ENCODE measurements at regions not wholly inside any gene's neighbourhood (a gene's known extent, or its start where the extent isn't known, plus 50 kb on each side); places are given as distances from the start of the nearest gene placed in this dataset.

GRCh38 chr7:41203542-41203941 is 499.3 kb downstream of the INHBA start:
- Histone ChIP-seq H3K36me3 (no peaks in the 10 kb centered on the region), H3K9me3 (no peaks in the 10 kb centered on the region), H3K27me3 (no peaks in the 10 kb centered on the region), H3K27ac (no peak overlapping the region), H3K4me3 (no peak overlapping the region), H3K4me1 (no peaks in the 10 kb centered on the region)
- 63% methylated on average over 2 of the region's 2 CpGs for WGBS (ENCODE audit: insufficient coverage, low coverage, low lambda C conversion rate, missing lambda C conversion rate)
- TF ChIP-seq POLR2A (IDR thresholded peaks at IDR 0.05) (no peak), CTCF (IDR thresholded peaks at IDR 0.05) (no peak)
- ATAC-seq (no peak), DNase-seq (no peak)
- intact Hi-C loops (cut with DNase I): no loop called here

GRCh38 chr7:41201021-41201420 is 501.9 kb downstream of the INHBA start:
- intact Hi-C loops (cut with DNase I): no loop called here
- H3K4me3 ChIP-seq: no peak overlapping the region
- no peaks in the 10 kb centered on the region for H3K9me3 ChIP-seq
- no peaks in the 10 kb centered on the region for H3K36me3 ChIP-seq
- 85% methylated on average over 3 of the region's 3 CpGs for WGBS (ENCODE audit: insufficient coverage, low coverage, low lambda C conversion rate, missing lambda C conversion rate)
- H3K27ac ChIP-seq: no peak overlapping the region
- no peaks in the 10 kb centered on the region for H3K27me3 ChIP-seq
- no peak for TF ChIP-seq CTCF (IDR thresholded peaks at IDR 0.05)
- TF ChIP-seq POLR2A (IDR thresholded peaks at IDR 0.05): no peak
- H3K4me1 ChIP-seq: no peaks in the 10 kb centered on the region
- ATAC-seq: no peak
- DNase-seq: no peak

- 80% methylated on average over 3 of the region's 3 CpGs for WGBS (ENCODE audit: insufficient coverage, low coverage, low lambda C conversion rate, missing lambda C conversion rate)
- ATAC-seq (no peak), DNase-seq (no peak)
- Histone ChIP-seq H3K36me3 (no peaks in the 10 kb centered on the region), H3K4me3 (no peak overlapping the region), H3K27me3 (no peaks in the 10 kb centered on the region), H3K27ac (no peak overlapping the region), H3K4me1 (no peaks in the 10 kb centered on the region), H3K9me3 (no peaks in the 10 kb centered on the region)
- intact Hi-C loops (cut with DNase I): no loop called here
- TF ChIP-seq CTCF (IDR thresholded peaks at IDR 0.05) (no peak), POLR2A (IDR thresholded peaks at IDR 0.05) (no peak)
These were observed 503.8 kb downstream of the INHBA start for GRCh38 chr7:41199136-41199535.

GRCh38 chr7:41198502-41198901 is 504.4 kb downstream of the INHBA start:
- H3K9me3 ChIP-seq: no peaks in the 10 kb centered on the region

More at GRCh38 chr7:41198502-41198901, 504.4 kb downstream of the INHBA start:
- no peak for DNase-seq
- TF ChIP-seq CTCF (IDR thresholded peaks at IDR 0.05) (no peak), POLR2A (IDR thresholded peaks at IDR 0.05) (no peak)
- intact Hi-C loops (cut with DNase I): no loop called here
- H3K27me3 ChIP-seq: no peaks in the 10 kb centered on the region
- H3K4me1 ChIP-seq: no peaks in the 10 kb centered on the region
- ATAC-seq: no peak
- H3K36me3 ChIP-seq: no peaks in the 10 kb centered on the region
- H3K4me3 ChIP-seq: no peak overlapping the region
- no peak overlapping the region for H3K27ac ChIP-seq

Measured in right lobe of liver (tissue), 6 donors.